Endothelial cell of umbilical vein (primary cell): ENCODE measurements at regions not wholly inside any gene's neighbourhood (a gene's known extent, or its start where the extent isn't known, plus 50 kb on each side); places are given as distances from the start of the nearest gene placed in this dataset.

Experiments used
- BruUV-seq: library from RNA; stranded (reverse); fragments of 400-500 nt; replicated peaks from 2 replicates; lab custom pipeline; 2021; lab: Mats Ljungman, UMichigan
- CTCF ChIA-PET: fragments of 300-600, 350-600 bp; sonication (Branson Sonifier 250); formaldehyde crosslinking; loops from one replicate; lab custom pipeline; 2021; ENCODE audit warnings: antibody characterized with exemption, inconsistent platforms; lab: Charles Lee
- POLR2A ChIA-PET: fragments of 300-600, 350-600 bp; sonication (Branson Sonifier 250); formaldehyde crosslinking; loops from one replicate; lab custom pipeline; 2021; ENCODE audit warnings: antibody characterized with exemption, inconsistent platforms; lab: Charles Lee
- DNase-seq: peaks from one replicate; pipeline ENCODE4 v3.0.0-alpha.2; 2011; ENCODE audit warnings: low read depth, low spot score
- FAIRE-seq: peaks from 2 replicates; lab custom pipeline; 2011; peaks lifted over from hg19 to GRCh38; lab: Jason Lieb, UNC
- H2AFZ ChIP-seq: 2 replicates; pipeline ENCODE4 v1.6.0; 2012; ENCODE audit warnings: low read depth, low read length, control low read depth, inconsistent platforms
- H3K27ac ChIP-seq: 2 replicates; pipeline ENCODE4 v1.5.1; 2011; ENCODE audit warnings: low read depth, mild to moderate bottlenecking, control low read depth, low read length, moderate library complexity; ENCODE audit not compliant: insufficient read depth
- H3K27me3 ChIP-seq, 2 experiments: 2 replicates each; pipeline versions ENCODE4 v1.6.0 to v1.6.1; 2011; ENCODE audit warnings: low read length in 2 of 2, mixed read lengths in 1 of 2; ENCODE audit not compliant: control insufficient read depth in 2 of 2, insufficient read depth in 2 of 2
- H3K36me3 ChIP-seq, 2 experiments: 2 replicates in 1 of 2; 3 replicates in 1 of 2; pipeline ENCODE4 v1.5.1; 2011; ENCODE audit warnings: low read length in 2 of 2, mild to moderate bottlenecking in 1 of 2, moderate library complexity in 1 of 2; ENCODE audit not compliant: control insufficient read depth in 2 of 2, insufficient read depth in 2 of 2; ENCODE audit errors: extremely low read depth in 1 of 2
- H3K4me1 ChIP-seq: 3 replicates; pipeline ENCODE4 v1.5.1; 2011; ENCODE audit warnings: mild to moderate bottlenecking, low read length; ENCODE audit not compliant: control insufficient read depth, insufficient read depth; ENCODE audit errors: extremely low read depth
- H3K4me2 ChIP-seq: 2 replicates; pipeline ENCODE4 v1.6.1; 2011; ENCODE audit warnings: low read length, control low read depth, mixed read lengths; ENCODE audit not compliant: insufficient read depth
- H3K4me3 ChIP-seq, 3 experiments: fragments of 200-600 bp in 1 of 3; sonication (generic), shearing (Covaris generic) in 1 of 3; replicated peaks in 1 of 3; 2 replicates each; pipeline ENCODE4 v1.5.1; 2011 to 2016; ENCODE audit warnings: control low read depth in 3 of 3, low read length in 3 of 3, mild to moderate bottlenecking in 2 of 3, inconsistent platforms in 1 of 3, low read depth in 1 of 3, moderate library complexity in 1 of 3; ENCODE audit not compliant: insufficient read depth in 1 of 3
- H3K79me2 ChIP-seq: 2 replicates; pipeline ENCODE4 v1.6.0; 2012; ENCODE audit warnings: low read length, inconsistent platforms; ENCODE audit not compliant: control insufficient read depth, insufficient read depth
- H3K9ac ChIP-seq: replicated peaks from 2 replicates; pipeline ENCODE3; 2011; ENCODE audit warnings: low read length, control low read depth; ENCODE audit not compliant: insufficient read depth; ENCODE audit errors: extremely low read depth
- H3K9me1 ChIP-seq: replicated peaks from 3 replicates; pipeline ENCODE4 v1.6.0; 2011; ENCODE audit warnings: mild to moderate bottlenecking, low read length; ENCODE audit not compliant: control insufficient read depth, insufficient read depth; ENCODE audit errors: extremely low read depth
- H3K9me3 ChIP-seq: replicated peaks from 2 replicates; pipeline ENCODE4 v1.5.1; 2012; ENCODE audit warnings: low read length, inconsistent platforms; ENCODE audit not compliant: control insufficient read depth, insufficient read depth
- H4K20me1 ChIP-seq: replicated peaks from 2 replicates; pipeline ENCODE3; 2011; ENCODE audit warnings: mild to moderate bottlenecking, low read length; ENCODE audit not compliant: control insufficient read depth, insufficient read depth; ENCODE audit errors: extremely low read depth
- FOS ChIP-seq: IDR thresholded peaks from 2 replicates; pipeline ENCODE4 v1.6.1; 2011; ENCODE audit warnings: mild to moderate bottlenecking, low read length, moderate library complexity, borderline replicate concordance; ENCODE audit not compliant: insufficient read depth
- JUN ChIP-seq: IDR thresholded peaks from 2 replicates; pipeline ENCODE4 v1.6.1; 2011; ENCODE audit warnings: borderline replicate concordance, low read depth; ENCODE audit not compliant: insufficient read length, insufficient read depth
- MYC ChIP-seq: IDR thresholded peaks from one replicate; pipeline ENCODE4 v1.6.1; 2011; ENCODE audit warnings: mild to moderate bottlenecking, low read depth, low read length
- POLR2AphosphoS5 ChIP-seq: IDR thresholded peaks from 2 replicates; pipeline ENCODE4 v1.6.1; 2012; ENCODE audit warnings: low read depth, mild to moderate bottlenecking, control low read depth, low read length, moderate library complexity; ENCODE audit not compliant: insufficient read depth
- dilution Hi-C: fragments of 300-500 bp; cut with MboI; formaldehyde crosslinking; loops from one replicate; pipeline ENCODE4 v1.15.0; 2019; ENCODE audit warnings: low sequenced_read_pairs; ENCODE audit not compliant: extremely low pct_ligation_motif_present
- intact Hi-C: fragments of 100-400 bp; cut with micrococcal nuclease; formaldehyde crosslinking; loops from one replicate; pipeline ENCODE4 v1.10.0; 2022
- TF ChIP-seq, protein P1 (sequence below), 2 donors: IDR thresholded peaks; 1 replicate in 1 of 2; 2 replicates in 1 of 2; pipeline ENCODE4 v1.5.1; 2011; ENCODE audit warnings: low read length in 2 of 2, mild to moderate bottlenecking in 2 of 2, moderate library complexity in 2 of 2, control low read depth in 1 of 2, inconsistent platforms in 1 of 2, low read depth in 1 of 2; ENCODE audit not compliant: insufficient read depth in 1 of 2; ENCODE audit errors: extremely low read depth in 1 of 2
- TF ChIP-seq, protein P2 (sequence below): IDR thresholded peaks from 2 replicates; pipeline ENCODE4 v1.6.1; 2011; ENCODE audit not compliant: insufficient read depth, insufficient read length

DNA sequence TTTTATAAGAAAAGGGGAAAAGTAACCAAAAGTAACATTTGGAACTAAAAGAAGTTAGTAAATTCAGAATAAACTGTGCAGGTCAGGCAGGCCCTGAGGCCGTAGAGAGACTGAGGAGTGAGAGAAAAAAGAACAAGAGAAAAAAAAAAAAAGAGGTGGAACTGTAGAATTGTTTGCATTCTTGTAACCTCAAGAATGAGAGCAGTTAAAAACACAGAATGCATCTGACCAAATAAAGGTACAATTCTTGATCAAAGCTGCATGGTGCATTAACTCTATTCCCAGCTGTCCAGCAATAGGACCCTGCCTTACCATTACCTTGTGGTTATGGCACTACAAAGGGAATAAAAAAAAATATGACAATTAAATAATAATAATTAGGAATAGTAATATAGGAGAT is 170.1 kb upstream of the SEMA3A start:
- Histone ChIP-seq H3K27ac (no peak overlapping the region), H4K20me1 (no peaks in the 10 kb centered on the region), H3K4me3 (no peak overlapping the region), H3K4me1 (no peaks in the 10 kb centered on the region), H3K9me1 (no peaks in the 10 kb centered on the region), H3K27me3 (no peaks in the 10 kb centered on the region), H3K4me2 (no peak overlapping the region), H2AFZ (no peak overlapping the region), H3K36me3 (no peaks in the 10 kb centered on the region), H3K9me3 (no peaks in the 10 kb centered on the region), H3K79me2 (no peaks in the 10 kb centered on the region), H3K9ac (no peak overlapping the region)
- BruUV-seq, result no TSS peak
- intact Hi-C loops, result no loop called here
- dilution Hi-C loops, result no loop called here
- ChIA-PET CTCF (interaction anchor here (1.5 kb wide), 1 partner anchor 10 kb away, joined by 4 read pairs; no protein-coding TSS in a partner anchor), POLR2A (no interaction called here)
- no peak for DNase-seq
- no peak for FAIRE-seq
- TF ChIP-seq POLR2AphosphoS5, result no peak

DNA sequence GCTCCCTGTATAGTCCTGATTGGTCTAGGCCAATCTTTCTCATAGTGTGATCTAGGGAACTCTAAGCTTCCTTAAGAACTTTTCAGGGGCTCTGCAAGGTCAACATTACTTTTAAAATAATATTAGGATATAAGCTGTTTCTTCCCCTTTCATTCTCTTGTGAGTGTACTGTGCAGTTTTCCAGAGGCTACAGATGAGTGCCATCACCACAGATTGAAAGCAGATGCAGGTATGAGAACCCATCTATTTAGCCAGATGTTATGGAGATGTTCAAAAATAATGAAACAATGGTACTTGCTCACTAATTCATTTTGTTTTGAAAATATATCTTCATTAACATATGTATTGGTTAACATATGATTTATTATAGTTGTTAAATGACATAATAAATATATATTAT is 169.2 kb upstream of the SEMA3A start:
- BruUV-seq, result no TSS peak
- H3K9me1 ChIP-seq, result no peaks in the 10 kb centered on the region
- H3K27me3 ChIP-seq, result no peaks in the 10 kb centered on the region
- no peaks in the 10 kb centered on the region for H3K36me3 ChIP-seq
- H3K27ac ChIP-seq, result no peak overlapping the region
- no peak overlapping the region for H2AFZ ChIP-seq
- no peaks in the 10 kb centered on the region for H4K20me1 ChIP-seq
- no peak overlapping the region for H3K9ac ChIP-seq
- CTCF ChIA-PET, result no interaction called here
- no peak overlapping the region for H3K4me2 ChIP-seq
- no peaks in the 10 kb centered on the region for H3K4me1 ChIP-seq
- DNase-seq, result no peak
- FAIRE-seq, result no peak
- TF ChIP-seq FOS (no peak), POLR2AphosphoS5 (no peak), MYC (no peak), JUN (no peak)
- TF ChIP-seq, protein P1, sequence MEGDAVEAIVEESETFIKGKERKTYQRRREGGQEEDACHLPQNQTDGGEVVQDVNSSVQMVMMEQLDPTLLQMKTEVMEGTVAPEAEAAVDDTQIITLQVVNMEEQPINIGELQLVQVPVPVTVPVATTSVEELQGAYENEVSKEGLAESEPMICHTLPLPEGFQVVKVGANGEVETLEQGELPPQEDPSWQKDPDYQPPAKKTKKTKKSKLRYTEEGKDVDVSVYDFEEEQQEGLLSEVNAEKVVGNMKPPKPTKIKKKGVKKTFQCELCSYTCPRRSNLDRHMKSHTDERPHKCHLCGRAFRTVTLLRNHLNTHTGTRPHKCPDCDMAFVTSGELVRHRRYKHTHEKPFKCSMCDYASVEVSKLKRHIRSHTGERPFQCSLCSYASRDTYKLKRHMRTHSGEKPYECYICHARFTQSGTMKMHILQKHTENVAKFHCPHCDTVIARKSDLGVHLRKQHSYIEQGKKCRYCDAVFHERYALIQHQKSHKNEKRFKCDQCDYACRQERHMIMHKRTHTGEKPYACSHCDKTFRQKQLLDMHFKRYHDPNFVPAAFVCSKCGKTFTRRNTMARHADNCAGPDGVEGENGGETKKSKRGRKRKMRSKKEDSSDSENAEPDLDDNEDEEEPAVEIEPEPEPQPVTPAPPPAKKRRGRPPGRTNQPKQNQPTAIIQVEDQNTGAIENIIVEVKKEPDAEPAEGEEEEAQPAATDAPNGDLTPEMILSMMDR (IDR thresholded peaks at IDR 0.05; ENCODE audit: extremely low read depth in 1 of 2, insufficient read depth in 1 of 2, low read depth in 1 of 2, low read length in 2 of 2), result no peak
- TF ChIP-seq, protein P2, sequence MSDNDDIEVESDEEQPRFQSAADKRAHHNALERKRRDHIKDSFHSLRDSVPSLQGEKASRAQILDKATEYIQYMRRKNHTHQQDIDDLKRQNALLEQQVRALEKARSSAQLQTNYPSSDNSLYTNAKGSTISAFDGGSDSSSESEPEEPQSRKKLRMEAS, result no peak
- no peaks in the 10 kb centered on the region for H3K9me3 ChIP-seq
- intact Hi-C loops (no loop called here), dilution Hi-C loops (no loop called here)
- H3K4me3 ChIP-seq, result no peak overlapping the region
- POLR2A ChIA-PET, result no interaction called here
- H3K79me2 ChIP-seq, result no peaks in the 10 kb centered on the region
